ENCODE measurements at regions not wholly inside any gene's neighbourhood (a gene's known extent, or its start where the extent isn't known, plus 50 kb on each side); places are given as distances from the start of the nearest gene placed in this dataset.

DNA sequence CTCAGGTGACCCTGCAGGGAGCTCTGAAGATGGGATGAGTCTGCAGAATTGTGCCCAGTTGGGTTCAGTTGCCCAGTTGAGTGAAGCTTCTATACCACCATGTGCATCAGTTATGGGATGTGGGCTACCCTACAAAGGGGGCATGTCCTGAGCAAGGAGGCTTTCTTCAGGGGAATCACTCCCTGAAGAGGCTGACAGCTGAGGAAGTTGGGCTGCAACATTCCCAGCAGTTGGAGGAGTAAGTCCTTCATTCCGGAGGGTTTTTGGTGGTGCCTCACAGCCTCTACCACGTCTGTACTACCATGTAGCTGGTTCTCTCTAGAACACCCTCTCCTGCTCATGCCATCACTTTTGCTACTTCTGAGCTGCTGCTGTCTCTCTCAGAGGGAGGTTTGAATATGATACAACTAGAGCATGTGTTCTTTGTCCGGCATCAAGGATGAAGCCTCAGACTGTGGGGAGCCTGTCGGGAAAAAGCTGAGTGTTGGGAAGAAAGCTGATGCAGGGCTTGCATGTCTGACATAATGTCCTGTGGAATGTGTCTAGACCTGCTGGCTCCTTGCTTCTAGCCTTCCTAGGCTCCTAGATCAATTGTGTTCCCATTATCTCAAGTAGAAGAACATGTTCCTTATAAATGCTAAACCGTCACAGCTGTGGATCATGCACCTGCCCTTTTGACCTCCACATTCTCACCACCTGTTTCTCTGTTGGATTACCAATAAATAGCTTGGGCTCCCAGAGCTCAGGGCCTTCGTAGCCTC, 355.8 kb downstream of the CCSER2 start:
- WGBS (ENCODE audit: low lambda C conversion rate, missing lambda C conversion rate) = 86% methylated on average over 6 of the region's 6 CpGs
- no peak for TF ChIP-seq EZH2 (IDR thresholded peaks at IDR 0.05; ENCODE audit: borderline replicate concordance)
- DNase-seq (ENCODE audit: low spot score) = no peak
- Histone ChIP-seq H3K27me3 (no peaks in the 10 kb centered on the region), H3K4me3 (no peak overlapping the region), H4K20me1 (ENCODE audit: insufficient read depth, poor library complexity, severe bottlenecking) (no peaks in the 10 kb centered on the region), H2AFZ (no peak overlapping the region), H3K4me2 (no peak overlapping the region), H3K36me3 (replicated peaks; ENCODE audit: insufficient read depth, low read depth) (no peaks in the 10 kb centered on the region), H3K9me2 (replicated peaks; ENCODE audit: insufficient read depth) (no peaks in the 10 kb centered on the region), H3K9me3 (ENCODE audit: low read depth) (no peaks in the 10 kb centered on the region), H3K27ac (no peak overlapping the region), H3K4me1 (ENCODE audit: insufficient read depth) (no peaks in the 10 kb centered on the region), H3K79me2 (no peaks in the 10 kb centered on the region)

DNA sequence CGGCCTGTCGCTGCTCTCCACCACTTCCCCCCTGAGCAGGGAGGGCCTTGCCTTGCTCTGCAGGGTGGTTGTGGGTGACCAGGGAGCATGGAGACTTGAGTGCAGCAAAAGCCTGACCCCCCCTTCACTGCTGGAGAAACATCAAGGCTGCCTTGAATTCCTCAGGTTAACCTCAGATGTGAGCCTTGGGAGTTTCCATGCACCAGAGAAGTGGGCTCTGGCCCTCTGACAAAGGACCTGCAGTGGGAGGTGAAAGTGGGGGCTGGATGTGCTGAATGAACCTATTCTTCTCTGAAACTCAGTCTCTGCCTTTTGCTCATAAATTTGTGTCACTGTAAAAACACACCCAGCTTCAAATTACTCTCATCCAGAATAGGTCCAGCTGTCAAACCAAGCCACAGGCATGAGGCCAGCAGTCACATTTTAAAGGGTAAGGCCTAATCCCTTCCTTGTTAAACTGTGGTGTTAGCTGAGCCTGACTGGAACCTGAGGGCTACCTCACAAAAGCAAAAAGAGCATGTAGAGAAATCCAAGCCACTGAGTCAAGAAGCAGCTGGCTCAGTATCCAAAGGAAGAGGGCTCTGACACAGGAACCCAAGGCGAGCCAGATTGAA, 356.8 kb downstream of the CCSER2 start:
- Histone ChIP-seq H2AFZ (no peak overlapping the region), H3K27ac (no peak overlapping the region), H3K4me2 (no peak overlapping the region), H4K20me1 (ENCODE audit: insufficient read depth, poor library complexity, severe bottlenecking) (no peaks in the 10 kb centered on the region), H3K4me3 (no peak overlapping the region), H3K9me3 (ENCODE audit: low read depth) (no peaks in the 10 kb centered on the region), H3K4me1 (ENCODE audit: insufficient read depth) (no peaks in the 10 kb centered on the region), H3K9me2 (replicated peaks; ENCODE audit: insufficient read depth) (no peaks in the 10 kb centered on the region), H3K79me2 (no peaks in the 10 kb centered on the region), H3K36me3 (replicated peaks; ENCODE audit: insufficient read depth, low read depth) (no peaks in the 10 kb centered on the region), H3K27me3 (peaks cover 2% of the 10 kb centered on the region)
- no peak for DNase-seq (ENCODE audit: low spot score)
- TF ChIP-seq, protein P1, sequence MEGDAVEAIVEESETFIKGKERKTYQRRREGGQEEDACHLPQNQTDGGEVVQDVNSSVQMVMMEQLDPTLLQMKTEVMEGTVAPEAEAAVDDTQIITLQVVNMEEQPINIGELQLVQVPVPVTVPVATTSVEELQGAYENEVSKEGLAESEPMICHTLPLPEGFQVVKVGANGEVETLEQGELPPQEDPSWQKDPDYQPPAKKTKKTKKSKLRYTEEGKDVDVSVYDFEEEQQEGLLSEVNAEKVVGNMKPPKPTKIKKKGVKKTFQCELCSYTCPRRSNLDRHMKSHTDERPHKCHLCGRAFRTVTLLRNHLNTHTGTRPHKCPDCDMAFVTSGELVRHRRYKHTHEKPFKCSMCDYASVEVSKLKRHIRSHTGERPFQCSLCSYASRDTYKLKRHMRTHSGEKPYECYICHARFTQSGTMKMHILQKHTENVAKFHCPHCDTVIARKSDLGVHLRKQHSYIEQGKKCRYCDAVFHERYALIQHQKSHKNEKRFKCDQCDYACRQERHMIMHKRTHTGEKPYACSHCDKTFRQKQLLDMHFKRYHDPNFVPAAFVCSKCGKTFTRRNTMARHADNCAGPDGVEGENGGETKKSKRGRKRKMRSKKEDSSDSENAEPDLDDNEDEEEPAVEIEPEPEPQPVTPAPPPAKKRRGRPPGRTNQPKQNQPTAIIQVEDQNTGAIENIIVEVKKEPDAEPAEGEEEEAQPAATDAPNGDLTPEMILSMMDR (IDR thresholded peaks at IDR 0.05; ENCODE audit: poor library complexity) = no peak
- TF ChIP-seq EZH2phosphoT487 (IDR thresholded peaks at IDR 0.05; ENCODE audit: low read depth, severe bottlenecking, unreplicated experiment) = no peak
- no peak for TF ChIP-seq EZH2 (IDR thresholded peaks at IDR 0.05; ENCODE audit: borderline replicate concordance)
- WGBS (ENCODE audit: low lambda C conversion rate, missing lambda C conversion rate) = 87% methylated on average over 3 of the region's 3 CpGs

DNA sequence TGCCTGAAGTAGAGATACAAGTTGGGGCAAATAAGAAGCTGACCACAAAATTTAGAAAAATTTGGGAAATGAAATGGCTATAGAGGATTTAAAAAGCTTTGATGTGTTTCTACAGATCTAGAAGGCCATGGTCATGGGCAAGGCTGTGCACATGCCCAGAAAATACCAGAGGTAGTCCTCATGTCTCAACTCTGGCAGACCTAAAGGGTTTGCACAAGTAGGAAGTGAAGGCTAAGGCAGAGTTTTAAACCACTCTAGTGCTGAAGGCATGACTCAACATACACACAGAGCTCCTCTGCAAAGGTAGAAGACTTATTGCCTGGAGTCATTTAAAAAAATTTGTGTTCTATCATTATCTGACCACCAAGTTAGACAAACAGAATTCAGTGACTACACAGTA, 364.6 kb downstream of the CCSER2 start:
- H3K4me2 ChIP-seq = no peak overlapping the region
- H3K27ac ChIP-seq = no peak overlapping the region

DNA sequence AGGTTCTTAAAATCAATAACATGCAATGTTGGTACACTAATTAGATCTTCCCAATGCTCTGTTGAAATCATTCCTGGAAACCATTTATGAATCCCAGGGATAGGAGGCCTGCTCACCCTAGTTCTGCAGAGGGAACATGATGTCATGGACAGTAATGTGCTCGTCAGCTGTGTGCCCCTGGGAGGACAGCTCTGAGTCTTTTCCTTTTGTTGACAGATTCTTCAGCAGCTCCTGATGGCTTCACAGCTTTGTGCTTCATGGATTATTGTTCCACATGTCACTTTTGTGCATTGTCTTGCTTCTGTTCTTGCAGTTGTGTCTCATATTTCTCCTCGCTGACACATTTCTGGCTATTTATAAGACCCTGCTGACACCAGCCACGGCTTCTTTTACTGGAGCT, 367.5 kb downstream of the CCSER2 start:
- Histone ChIP-seq H3K79me2 (no peaks in the 10 kb centered on the region), H3K36me3 (replicated peaks; ENCODE audit: insufficient read depth, low read depth) (no peaks in the 10 kb centered on the region), H3K9me2 (replicated peaks; ENCODE audit: insufficient read depth) (no peaks in the 10 kb centered on the region), H3K4me3 (no peak overlapping the region), H4K20me1 (ENCODE audit: insufficient read depth, poor library complexity, severe bottlenecking) (no peaks in the 10 kb centered on the region), H3K27me3 (no peaks in the 10 kb centered on the region), H2AFZ (no peak overlapping the region), H3K27ac (no peak overlapping the region), H3K4me2 (no peak overlapping the region), H3K9me3 (ENCODE audit: low read depth) (no peaks in the 10 kb centered on the region), H3K4me1 (ENCODE audit: insufficient read depth) (no peaks in the 10 kb centered on the region)
- TF ChIP-seq EZH2 (IDR thresholded peaks at IDR 0.05; ENCODE audit: borderline replicate concordance) = no peak
- TF ChIP-seq, protein P1 (IDR thresholded peaks at IDR 0.05; ENCODE audit: poor library complexity) = no peak
- no peak for TF ChIP-seq EZH2phosphoT487 (IDR thresholded peaks at IDR 0.05; ENCODE audit: low read depth, severe bottlenecking, unreplicated experiment)
- WGBS (ENCODE audit: low lambda C conversion rate, missing lambda C conversion rate) = 76% methylated on average over 3 of the region's 3 CpGs
- no peak for DNase-seq (ENCODE audit: low spot score)

More for the DNA sequence above, 364.6 kb downstream of the CCSER2 start:
- DNase-seq (ENCODE audit: low spot score) = no peak
- Histone ChIP-seq H3K9me3 (ENCODE audit: low read depth) (no peaks in the 10 kb centered on the region), H3K27me3 (peaks cover 5% of the 10 kb centered on the region), H4K20me1 (ENCODE audit: insufficient read depth, poor library complexity, severe bottlenecking) (no peaks in the 10 kb centered on the region), H2AFZ (no peak overlapping the region), H3K4me3 (no peak overlapping the region), H3K9me2 (replicated peaks; ENCODE audit: insufficient read depth) (no peaks in the 10 kb centered on the region), H3K36me3 (replicated peaks; ENCODE audit: insufficient read depth, low read depth) (no peaks in the 10 kb centered on the region), H3K4me1 (ENCODE audit: insufficient read depth) (no peaks in the 10 kb centered on the region), H3K79me2 (no peaks in the 10 kb centered on the region)
- no peak for TF ChIP-seq EZH2 (IDR thresholded peaks at IDR 0.05; ENCODE audit: borderline replicate concordance)
- TF ChIP-seq EZH2phosphoT487 (IDR thresholded peaks at IDR 0.05; ENCODE audit: low read depth, severe bottlenecking, unreplicated experiment) = no peak
- TF ChIP-seq, protein P1 (IDR thresholded peaks at IDR 0.05; ENCODE audit: poor library complexity) = no peak
